ENCODE measurements at regions not wholly inside any gene's neighbourhood (a gene's known extent, or its start where the extent isn't known, plus 50 kb on each side); places are given as distances from the start of the nearest gene placed in this dataset.

DNA sequence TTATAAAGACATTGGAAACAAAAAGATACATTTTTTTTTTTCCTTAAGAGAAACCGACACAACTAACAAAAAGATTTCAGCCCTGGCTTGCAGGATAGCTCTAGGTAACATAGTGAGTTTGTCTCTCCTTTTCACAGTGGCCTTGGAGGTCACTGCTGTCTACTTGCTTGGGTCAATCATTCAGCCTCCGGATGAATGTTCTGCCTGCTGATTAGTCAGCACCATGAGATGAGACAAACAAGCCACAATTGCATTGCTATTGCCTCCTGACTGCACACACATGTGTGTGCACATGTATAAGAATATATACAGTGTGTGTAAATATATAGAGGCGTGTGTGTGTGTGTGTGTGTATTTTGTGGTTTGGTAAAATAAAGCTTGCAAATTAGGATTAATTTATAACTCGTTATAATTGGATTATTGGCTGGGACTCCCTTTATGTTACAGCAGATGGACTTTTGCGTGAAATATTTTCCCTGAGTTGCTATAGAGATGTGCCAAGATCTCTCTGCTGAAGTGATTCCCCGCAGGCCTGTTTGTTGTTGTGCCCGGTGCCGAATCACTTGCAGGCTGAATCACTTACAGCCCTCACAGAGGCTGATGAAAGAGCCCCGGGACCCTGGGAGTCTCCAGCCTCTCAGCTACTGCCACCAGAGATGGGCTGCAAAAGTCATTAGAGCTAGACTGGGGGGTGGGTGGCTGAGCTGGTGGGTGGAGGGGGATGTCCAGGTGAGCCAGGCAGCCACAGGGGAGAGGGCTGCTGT, 161.2 kb downstream of the FGF18 start:
- no peak overlapping the region for H2AFZ ChIP-seq (ENCODE audit: low read depth)
- TF ChIP-seq, protein P1, sequence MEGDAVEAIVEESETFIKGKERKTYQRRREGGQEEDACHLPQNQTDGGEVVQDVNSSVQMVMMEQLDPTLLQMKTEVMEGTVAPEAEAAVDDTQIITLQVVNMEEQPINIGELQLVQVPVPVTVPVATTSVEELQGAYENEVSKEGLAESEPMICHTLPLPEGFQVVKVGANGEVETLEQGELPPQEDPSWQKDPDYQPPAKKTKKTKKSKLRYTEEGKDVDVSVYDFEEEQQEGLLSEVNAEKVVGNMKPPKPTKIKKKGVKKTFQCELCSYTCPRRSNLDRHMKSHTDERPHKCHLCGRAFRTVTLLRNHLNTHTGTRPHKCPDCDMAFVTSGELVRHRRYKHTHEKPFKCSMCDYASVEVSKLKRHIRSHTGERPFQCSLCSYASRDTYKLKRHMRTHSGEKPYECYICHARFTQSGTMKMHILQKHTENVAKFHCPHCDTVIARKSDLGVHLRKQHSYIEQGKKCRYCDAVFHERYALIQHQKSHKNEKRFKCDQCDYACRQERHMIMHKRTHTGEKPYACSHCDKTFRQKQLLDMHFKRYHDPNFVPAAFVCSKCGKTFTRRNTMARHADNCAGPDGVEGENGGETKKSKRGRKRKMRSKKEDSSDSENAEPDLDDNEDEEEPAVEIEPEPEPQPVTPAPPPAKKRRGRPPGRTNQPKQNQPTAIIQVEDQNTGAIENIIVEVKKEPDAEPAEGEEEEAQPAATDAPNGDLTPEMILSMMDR (conservative IDR thresholded peaks at IDR 0.05; ENCODE audit: low read depth, low read length), result no peak
- H3K27ac ChIP-seq, result no peak overlapping the region

DNA sequence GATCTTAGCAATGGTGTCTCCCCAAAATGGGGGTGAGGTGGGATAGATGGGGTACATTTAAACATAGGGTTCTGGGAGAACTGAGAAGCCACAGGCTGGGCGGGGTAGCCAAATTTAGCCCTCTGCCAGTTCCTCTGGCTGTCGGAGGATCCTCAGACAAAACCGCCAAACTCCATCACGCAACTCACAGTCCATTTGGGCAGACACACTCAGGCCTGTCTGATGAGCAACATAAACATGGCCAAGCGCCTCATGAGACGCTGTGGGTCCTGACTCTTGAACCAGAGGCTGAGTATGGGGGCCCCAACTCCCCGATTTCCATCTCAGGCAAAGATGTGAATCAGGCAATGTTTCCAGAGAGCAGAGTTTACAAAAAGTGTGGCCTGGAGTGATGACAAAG, 162.3 kb downstream of the FGF18 start:
- Histone ChIP-seq H3K27me3 (ENCODE audit: insufficient read depth, low read depth) (no peaks in the 10 kb centered on the region), H3K4me2 (no peak overlapping the region), H3K27ac (no peak overlapping the region), H4K20me1 (ENCODE audit: insufficient read depth) (no peaks in the 10 kb centered on the region), H2AFZ (ENCODE audit: low read depth) (no peak overlapping the region), H3K79me2 (ENCODE audit: insufficient read depth, low read depth) (no peaks in the 10 kb centered on the region), H3K9ac (no peak overlapping the region), H3K36me3 (ENCODE audit: insufficient read depth) (no peaks in the 10 kb centered on the region), H3K4me3 (IDR thresholded peaks at IDR 0.05; ENCODE audit: insufficient read depth, low read depth, low read length) (no peak overlapping the region), H3K4me1 (ENCODE audit: low read depth, poor library complexity, severe bottlenecking) (no peaks in the 10 kb centered on the region)
- TF ChIP-seq, protein P1 (conservative IDR thresholded peaks at IDR 0.05; ENCODE audit: low read depth, low read length), result no peak

More for the DNA sequence above, 161.2 kb downstream of the FGF18 start:
- Histone ChIP-seq H3K79me2 (ENCODE audit: insufficient read depth, low read depth) (no peaks in the 10 kb centered on the region), H3K36me3 (ENCODE audit: insufficient read depth) (no peaks in the 10 kb centered on the region), H4K20me1 (ENCODE audit: insufficient read depth) (no peaks in the 10 kb centered on the region), H3K4me1 (ENCODE audit: low read depth, poor library complexity, severe bottlenecking) (no peaks in the 10 kb centered on the region), H3K27me3 (ENCODE audit: insufficient read depth, low read depth) (no peaks in the 10 kb centered on the region), H3K9ac (no peak overlapping the region), H3K4me2 (no peak overlapping the region), H3K4me3 (IDR thresholded peaks at IDR 0.05; ENCODE audit: insufficient read depth, low read depth, low read length) (no peak overlapping the region)

DNA sequence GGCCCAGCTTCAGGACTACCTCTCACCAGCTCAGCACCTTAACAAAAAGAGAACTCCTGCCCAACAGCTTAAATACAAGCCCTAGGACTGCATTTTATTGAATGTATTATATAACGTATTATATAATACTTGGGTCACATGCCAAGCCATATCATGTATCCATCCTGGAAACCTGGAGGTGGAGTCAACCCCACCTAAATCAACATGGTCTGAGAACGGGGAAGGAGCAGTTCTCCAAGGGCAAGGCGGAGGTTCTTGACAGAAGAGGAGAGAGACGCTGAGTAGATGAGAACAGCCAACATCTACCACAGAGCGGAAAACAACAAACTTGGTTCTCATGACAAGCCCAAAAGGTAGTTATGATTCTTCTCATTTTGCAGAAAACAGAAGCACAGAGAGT, 163.4 kb downstream of the FGF18 start:
- Histone ChIP-seq H3K4me3 (IDR thresholded peaks at IDR 0.05; ENCODE audit: insufficient read depth, low read depth, low read length) (no peak overlapping the region), H3K4me1 (ENCODE audit: low read depth, poor library complexity, severe bottlenecking) (no peaks in the 10 kb centered on the region), H4K20me1 (ENCODE audit: insufficient read depth) (no peaks in the 10 kb centered on the region), H3K36me3 (ENCODE audit: insufficient read depth) (no peaks in the 10 kb centered on the region), H2AFZ (ENCODE audit: low read depth) (no peak overlapping the region), H3K9ac (no peak overlapping the region), H3K79me2 (ENCODE audit: insufficient read depth, low read depth) (no peaks in the 10 kb centered on the region), H3K4me2 (no peak overlapping the region), H3K27me3 (ENCODE audit: insufficient read depth, low read depth) (no peaks in the 10 kb centered on the region), H3K27ac (no peak overlapping the region)
- TF ChIP-seq, protein P1 (conservative IDR thresholded peaks at IDR 0.05; ENCODE audit: low read depth, low read length), result no peak

DNA sequence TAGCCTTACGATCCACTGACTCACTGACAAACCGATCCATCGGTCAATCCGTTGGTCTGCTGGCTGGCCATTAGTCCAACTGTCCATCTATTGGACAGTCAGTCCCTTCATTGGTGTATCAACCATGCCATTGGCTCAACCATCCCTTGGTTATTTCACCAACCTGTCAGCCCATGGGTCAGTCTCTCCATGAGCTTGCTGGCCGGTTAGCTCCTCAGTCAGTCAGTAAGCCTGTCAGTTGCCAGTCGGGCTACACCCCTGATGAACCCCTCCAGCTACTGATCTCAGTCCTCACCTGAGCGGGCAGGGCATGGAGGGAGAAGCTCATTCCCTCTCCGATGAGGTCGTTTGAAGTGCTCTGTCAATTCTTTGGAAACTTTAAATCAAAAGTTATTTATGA, 166.5 kb downstream of the FGF18 start:
- TF ChIP-seq, protein P1 (conservative IDR thresholded peaks at IDR 0.05; ENCODE audit: low read depth, low read length), result no peak
- Histone ChIP-seq H3K9ac (no peak overlapping the region), H3K79me2 (ENCODE audit: insufficient read depth, low read depth) (no peaks in the 10 kb centered on the region), H3K4me3 (IDR thresholded peaks at IDR 0.05; ENCODE audit: insufficient read depth, low read depth, low read length) (no peak overlapping the region), H4K20me1 (ENCODE audit: insufficient read depth) (no peaks in the 10 kb centered on the region), H3K4me1 (ENCODE audit: low read depth, poor library complexity, severe bottlenecking) (no peaks in the 10 kb centered on the region), H3K27me3 (ENCODE audit: insufficient read depth, low read depth) (no peaks in the 10 kb centered on the region), H3K36me3 (ENCODE audit: insufficient read depth) (no peaks in the 10 kb centered on the region), H3K4me2 (no peak overlapping the region), H3K27ac (no peak overlapping the region), H2AFZ (ENCODE audit: low read depth) (no peak overlapping the region)

All from KMS-11 (cell line).